Fibroblast of skin of right quadriceps (primary cell): ENCODE measurements at regions not wholly inside any gene's neighbourhood (a gene's known extent, or its start where the extent isn't known, plus 50 kb on each side); places are given as distances from the start of the nearest gene placed in this dataset.

Source experiments
- DNase-seq: peaks from one replicate; pipeline ENCODE4 v3.0.0-alpha.2; 2013

DNA sequence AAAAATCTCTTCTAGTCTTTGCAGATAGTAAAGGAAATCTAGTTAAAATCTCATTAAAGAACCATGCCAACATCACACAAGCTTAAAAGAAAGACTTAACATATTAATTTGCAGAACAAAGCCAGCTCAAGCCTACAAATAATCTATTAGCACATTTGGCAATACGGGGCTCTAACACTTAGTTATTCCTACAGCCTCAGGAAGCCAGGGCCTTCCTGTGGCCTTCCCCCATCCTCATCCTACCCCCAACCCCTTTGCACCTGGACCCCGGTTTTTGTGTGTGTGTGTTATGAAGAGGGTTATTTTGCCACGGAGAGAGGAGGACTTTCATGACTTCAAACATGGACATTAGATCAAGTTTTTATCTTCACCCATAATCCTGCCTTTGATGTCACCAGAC lies 64.6 kb downstream of the FOXB2 start:
- no peak for DNase-seq

DNA sequence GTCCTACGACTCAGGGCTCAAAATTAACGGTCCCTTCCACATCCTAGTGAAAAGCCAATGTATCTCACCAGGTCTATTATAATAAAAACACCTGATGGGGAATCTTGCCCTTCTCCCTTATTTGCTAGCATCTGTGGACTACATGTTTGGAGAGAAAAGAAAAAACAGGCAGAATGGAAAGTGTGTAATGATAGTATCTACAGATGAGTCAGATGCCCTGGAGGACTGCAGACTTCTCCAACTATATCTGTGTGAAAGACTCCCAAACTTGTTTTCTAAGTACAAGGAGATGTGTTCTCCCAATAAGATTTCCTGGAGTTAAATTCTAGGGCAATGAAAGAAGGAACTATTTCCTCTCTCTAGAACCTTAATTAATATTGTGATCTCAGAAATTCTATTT lies 66.0 kb downstream of the FOXB2 start:
- DNase-seq, result no peak

DNA sequence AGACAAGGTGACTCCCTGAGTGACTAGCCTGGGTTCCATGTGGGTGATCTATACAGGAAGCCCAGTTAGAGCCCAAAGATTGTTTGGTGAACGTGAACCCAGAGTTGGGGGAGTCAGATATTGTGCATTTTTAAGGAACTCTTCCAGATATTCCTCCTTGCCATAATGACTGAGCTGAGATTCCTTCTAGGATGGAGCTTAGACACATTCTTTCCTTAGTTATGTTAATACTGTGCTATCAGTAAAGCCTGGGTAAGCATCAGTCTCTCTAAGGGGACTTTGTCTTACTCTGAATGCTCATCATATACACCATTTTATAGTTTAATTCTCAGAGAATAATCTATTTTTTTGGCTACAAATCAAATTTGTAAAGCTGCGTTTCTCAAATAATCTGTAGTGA lies 68.1 kb downstream of the FOXB2 start:
- DNase-seq, result no peak

DNA sequence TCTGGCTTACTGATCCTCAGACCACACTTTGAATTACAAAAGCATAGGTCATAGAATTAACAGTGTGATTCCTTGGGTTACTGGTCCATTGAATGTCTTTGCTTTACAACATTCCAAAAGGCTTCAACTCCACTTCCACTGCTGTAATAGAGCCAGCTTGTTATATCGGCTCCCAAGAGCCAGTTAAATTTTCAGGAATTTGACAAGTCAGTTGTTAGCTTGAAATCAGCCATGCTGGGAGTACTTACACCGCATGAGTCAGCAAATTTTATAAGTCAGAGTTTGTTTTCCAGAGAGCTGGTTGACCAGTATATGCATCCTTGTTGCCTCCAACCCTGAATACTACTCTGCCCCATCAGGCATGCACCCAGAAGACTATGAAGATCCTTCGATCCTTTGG lies 73.1 kb downstream of the FOXB2 start:
- DNase-seq, result peak; percentile 21

DNA sequence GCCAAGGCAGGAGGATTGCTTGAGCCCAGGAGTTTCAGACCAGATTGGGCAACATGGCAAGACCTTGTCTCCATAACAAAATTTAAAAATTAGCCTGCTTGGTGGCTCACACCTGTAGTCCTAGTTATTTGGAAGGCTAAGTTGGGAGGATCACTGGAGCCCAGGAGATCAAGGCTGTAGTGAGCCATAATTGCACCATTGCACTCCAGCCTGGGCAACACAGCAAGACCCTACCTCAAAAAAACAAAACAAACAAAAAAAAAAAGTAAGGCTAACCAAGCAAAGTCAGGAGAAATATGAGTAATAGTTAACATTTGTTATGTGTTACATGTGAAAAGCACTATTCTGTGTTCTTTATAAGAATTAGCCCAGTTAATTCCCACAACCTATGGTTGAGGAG lies 74.7 kb downstream of the FOXB2 start:
- DNase-seq, result no peak

DNA sequence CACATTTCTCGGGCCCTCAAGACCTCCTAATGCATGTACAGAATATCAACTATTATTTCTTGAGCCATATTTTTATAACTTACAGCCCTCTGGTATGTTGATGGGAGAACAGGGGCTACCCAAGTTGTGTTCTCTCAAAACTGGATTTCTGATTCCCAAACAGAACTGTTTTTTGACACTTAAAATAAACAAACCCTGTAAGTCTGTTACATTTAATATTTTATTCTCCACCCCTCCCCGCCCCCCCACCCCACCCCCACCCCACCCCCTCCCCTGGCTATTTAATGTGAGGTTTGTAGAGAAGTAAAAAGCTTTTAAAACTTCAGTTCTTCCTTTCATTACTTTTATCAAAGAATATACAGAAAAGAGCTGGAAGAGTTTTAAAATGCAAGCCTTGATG lies 77.9 kb downstream of the FOXB2 start:
- no peak for DNase-seq

DNA sequence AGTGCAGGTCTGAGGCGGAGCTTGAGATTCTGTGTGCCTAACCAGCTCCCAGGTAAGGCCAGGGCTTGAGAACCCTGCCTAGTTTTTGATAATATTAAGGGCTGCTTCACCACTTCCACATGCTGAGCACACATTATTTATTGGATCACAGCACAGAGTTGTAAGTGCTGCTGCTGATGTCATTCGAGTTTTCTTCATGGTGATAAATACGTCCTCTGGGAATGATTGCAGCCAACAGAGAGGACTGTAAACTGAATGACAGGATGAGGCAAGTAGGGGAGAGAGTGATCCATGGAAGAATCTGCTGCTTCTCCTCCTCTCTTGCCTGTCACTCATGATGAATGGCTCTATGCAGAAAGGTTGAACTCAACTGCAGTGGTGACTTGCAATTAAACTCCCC lies 77.9 kb upstream of the VPS13A start:
- no peak for DNase-seq

DNA sequence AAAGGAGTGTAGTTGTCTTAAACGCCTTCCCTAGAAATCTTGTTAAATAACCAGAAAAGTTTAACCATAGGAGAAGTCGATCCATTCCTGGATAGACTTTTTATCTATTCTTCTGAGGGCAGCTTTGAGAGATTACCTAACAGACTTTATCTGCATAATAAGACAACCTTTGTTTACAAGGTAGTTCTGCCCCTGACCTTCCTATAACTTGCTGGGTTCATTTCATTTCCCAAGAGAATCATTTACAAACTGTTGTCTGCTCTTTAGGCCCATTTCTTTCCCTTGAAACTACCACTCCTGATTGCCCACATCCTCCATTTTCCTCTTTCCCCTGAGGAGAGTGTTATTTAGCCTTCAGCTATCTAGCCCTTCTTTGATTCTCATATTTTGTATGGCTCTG lies 65.9 kb upstream of the VPS13A start:
- no peak for DNase-seq

DNA sequence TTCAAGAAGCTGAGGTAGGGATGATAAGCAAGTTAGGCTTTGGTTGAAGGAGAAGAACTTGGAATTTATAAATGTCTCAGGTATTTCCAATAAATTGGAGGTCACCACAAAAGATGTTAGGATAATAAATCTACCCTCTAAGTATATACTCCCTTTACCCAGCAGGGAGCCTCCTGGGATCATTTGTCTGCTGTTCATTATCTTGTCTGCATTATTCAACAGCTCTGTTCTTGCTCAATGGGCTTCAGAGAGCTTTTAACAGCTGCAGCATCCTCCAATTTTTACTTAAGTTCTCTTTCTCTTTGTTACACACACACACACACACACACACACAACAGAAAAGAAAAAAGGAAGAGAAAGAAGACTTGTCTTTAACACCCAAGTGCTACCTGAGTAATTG lies 51.7 kb upstream of the VPS13A start:
- no peak for DNase-seq

DNA sequence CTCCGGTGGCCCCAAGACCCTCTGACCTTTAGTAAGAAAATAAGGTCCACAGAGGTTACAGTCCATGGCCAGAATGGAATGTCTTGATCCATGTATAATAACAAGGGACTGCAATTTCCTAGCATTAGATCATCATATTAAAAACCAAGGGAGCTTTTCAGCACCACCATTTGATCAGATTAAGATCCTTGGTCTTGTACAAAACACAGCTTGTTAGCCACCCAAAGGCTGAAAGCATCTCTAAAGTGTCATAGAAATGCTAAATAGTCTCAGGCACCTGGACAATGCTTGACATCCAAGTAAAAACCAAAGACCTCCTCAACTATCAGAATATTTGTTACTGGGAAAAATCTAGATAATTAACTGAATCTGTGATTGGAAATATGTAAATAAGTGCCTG lies 50.3 kb upstream of the VPS13A start:
- DNase-seq, result no peak
